Smooth muscle cell (in vitro differentiated cells): ENCODE measurements at regions not wholly inside any gene's neighbourhood (a gene's known extent, or its start where the extent isn't known, plus 50 kb on each side); places are given as distances from the start of the nearest gene placed in this dataset.

ENCODE experiments used
- DNase-seq: peaks from one replicate; lab custom pipeline; 2025; ENCODE audit not compliant: unreplicated experiment; lab: John Stamatoyannopoulos, UW
- H2AFZ ChIP-seq: fragments of 200-600 bp; sonication (generic); 2 replicates; pipeline ENCODE4 v1.6.0; 2016; ENCODE audit warnings: antibody characterized with exemption, low read depth, mild to moderate bottlenecking
- H3F3A ChIP-seq: fragments of 200-600 bp; sonication (generic); 2 replicates; pipeline ENCODE4 v1.6.0; 2017; ENCODE audit warnings: antibody characterized with exemption, low read depth
- H3K27ac ChIP-seq: fragments of 200-600 bp; sonication (generic); 2 replicates; pipeline ENCODE4 v1.5.1; 2016; ENCODE audit warnings: low read depth, mild to moderate bottlenecking
- H3K27me3 ChIP-seq: fragments of 200-600 bp; sonication (generic); 2 replicates; pipeline ENCODE4 v1.6.1; 2016; ENCODE audit warnings: low read depth, mild to moderate bottlenecking
- H3K36me3 ChIP-seq: fragments of 200-600 bp; sonication (generic); 2 replicates; pipeline ENCODE4 v1.5.1; 2016; ENCODE audit warnings: low read depth
- H3K4me1 ChIP-seq: fragments of 200-600 bp; sonication (generic); 2 replicates; pipeline ENCODE4 v1.5.1; 2016; ENCODE audit warnings: low read depth
- H3K4me2 ChIP-seq: fragments of 200-600 bp; sonication (generic); 2 replicates; pipeline ENCODE4 v1.6.0; 2016; ENCODE audit warnings: mild to moderate bottlenecking
- H3K4me3 ChIP-seq: fragments of 200-600 bp; sonication (generic); 2 replicates; pipeline ENCODE4 v1.5.1; 2016; ENCODE audit warnings: mild to moderate bottlenecking
- H3K79me2 ChIP-seq: fragments of 200-600 bp; sonication (generic); 2 replicates; pipeline ENCODE4 v1.6.0; 2016; ENCODE audit warnings: low read depth, mild to moderate bottlenecking
- H3K9ac ChIP-seq: fragments of 200-600 bp; sonication (generic); 2 replicates; pipeline ENCODE4 v1.6.0; 2016; ENCODE audit warnings: low read depth
- H3K9me3 ChIP-seq: fragments of 200-600 bp; sonication (generic); replicated peaks from 2 replicates; pipeline ENCODE4 v1.5.1; 2016; ENCODE audit warnings: low read depth
- H4K20me1 ChIP-seq: fragments of 200-600 bp; sonication (generic); 2 replicates; pipeline ENCODE4 v1.6.0; 2016; ENCODE audit warnings: low read depth
- CTCF ChIP-seq: fragments of 200-600 bp; sonication (generic); IDR thresholded peaks from 2 replicates; pipeline ENCODE4 v1.5.1; 2017; ENCODE audit warnings: borderline replicate concordance, mild to moderate bottlenecking, antibody characterized with exemption; ENCODE audit not compliant: insufficient read depth, poor library complexity, severe bottlenecking
- WGBS: methylation state at CpG from one replicate; pipeline ENCODE4 v1.1.7; 2016; ENCODE audit warnings: low lambda C conversion rate; 5-methylcytosine and 5-hydroxymethylcytosine counted together

- H3K79me2 ChIP-seq: no peaks in the 10 kb centered on the region
- no peak overlapping the region for H3K27ac ChIP-seq
- no peaks in the 10 kb centered on the region for H3K4me1 ChIP-seq
- WGBS: 98% methylated on average over 3 of the region's 3 CpGs
- no peak overlapping the region for H2AFZ ChIP-seq
- no peak overlapping the region for H3K4me2 ChIP-seq
- no peaks in the 10 kb centered on the region for H4K20me1 ChIP-seq
- H3K36me3 ChIP-seq: no peaks in the 10 kb centered on the region
- no peaks in the 10 kb centered on the region for H3F3A ChIP-seq
- H3K9me3 ChIP-seq: no peaks in the 10 kb centered on the region
- no peak for TF ChIP-seq CTCF
- no peak overlapping the region for H3K4me3 ChIP-seq
- no peaks in the 10 kb centered on the region for H3K27me3 ChIP-seq
- H3K9ac ChIP-seq: no peak overlapping the region
- no peak for DNase-seq
These were observed 480.7 kb upstream of the SPTLC3 start for GRCh38 chr20:12528104-12528503.

- H3K79me2 ChIP-seq: no peaks in the 10 kb centered on the region
- no peak for DNase-seq
- H3K4me2 ChIP-seq: no peak overlapping the region
- WGBS: 47% methylated on average over 3 of the region's 3 CpGs
- H3K9ac ChIP-seq: no peak overlapping the region
- no peak overlapping the region for H2AFZ ChIP-seq
- H3K27me3 ChIP-seq: no peaks in the 10 kb centered on the region
- no peaks in the 10 kb centered on the region for H3K9me3 ChIP-seq
- H3K27ac ChIP-seq: no peak overlapping the region
- H4K20me1 ChIP-seq: no peaks in the 10 kb centered on the region
- H3K36me3 ChIP-seq: no peaks in the 10 kb centered on the region
- no peak overlapping the region for H3K4me3 ChIP-seq
- TF ChIP-seq CTCF: no peak
- no peaks in the 10 kb centered on the region for H3F3A ChIP-seq
- no peaks in the 10 kb centered on the region for H3K4me1 ChIP-seq
These were observed 480.2 kb upstream of the SPTLC3 start for GRCh38 chr20:12528591-12529041.

DNA sequence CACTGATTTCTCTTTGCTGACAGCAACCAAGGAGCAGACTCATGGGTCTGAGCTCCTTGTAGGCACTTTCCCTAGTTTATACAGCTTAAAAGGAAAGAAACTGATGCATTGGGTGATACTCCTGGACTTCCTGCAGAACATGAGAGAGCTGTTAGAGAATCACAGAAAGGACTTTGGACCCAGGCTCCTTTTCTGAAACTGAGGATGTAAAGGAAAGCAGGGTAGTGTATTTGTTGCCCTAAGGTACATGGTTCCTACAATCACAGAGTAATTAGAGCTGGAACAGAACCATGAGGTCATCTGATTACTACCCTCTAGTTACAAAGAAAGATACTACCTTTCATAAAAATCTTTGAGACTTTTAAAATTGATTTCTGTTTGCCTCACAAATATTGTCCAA, 477.1 kb upstream of the SPTLC3 start:
- Histone ChIP-seq H3K27me3 (no peaks in the 10 kb centered on the region), H3K4me1 (no peaks in the 10 kb centered on the region), H3F3A (no peaks in the 10 kb centered on the region), H3K4me3 (no peak overlapping the region), H3K27ac (no peak overlapping the region), H3K9me3 (no peaks in the 10 kb centered on the region), H3K9ac (no peak overlapping the region), H3K36me3 (no peaks in the 10 kb centered on the region), H3K4me2 (no peak overlapping the region), H2AFZ (no peak overlapping the region), H4K20me1 (no peaks in the 10 kb centered on the region), H3K79me2 (no peaks in the 10 kb centered on the region)
- no peak for TF ChIP-seq CTCF
- no peak for DNase-seq

DNA sequence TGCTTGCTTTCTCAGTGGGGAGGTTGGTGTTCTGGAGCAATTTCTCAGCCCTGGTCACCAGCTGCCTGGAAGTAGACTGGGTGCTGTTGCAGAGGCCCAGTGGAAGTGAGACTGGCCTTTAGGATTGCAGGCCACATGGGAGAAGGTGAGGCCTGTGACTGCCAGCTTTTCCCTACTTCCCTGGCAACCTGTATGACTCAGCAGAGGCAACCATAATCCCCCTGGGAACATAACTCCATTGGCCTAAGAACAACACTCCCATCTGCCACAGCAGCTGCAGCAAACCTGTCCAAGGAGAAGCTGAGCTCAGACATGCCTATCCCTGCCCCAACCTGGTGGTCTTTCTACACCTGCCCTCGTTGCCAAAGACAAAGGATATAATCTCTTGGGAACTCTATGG, 473.5 kb upstream of the SPTLC3 start:
- no peaks in the 10 kb centered on the region for H3K36me3 ChIP-seq
- H3K9ac ChIP-seq: no peak overlapping the region
- H3K27me3 ChIP-seq: no peaks in the 10 kb centered on the region
- H3K4me1 ChIP-seq: no peaks in the 10 kb centered on the region
- H3K4me2 ChIP-seq: no peak overlapping the region
- no peaks in the 10 kb centered on the region for H3F3A ChIP-seq
- no peak overlapping the region for H3K4me3 ChIP-seq
- H2AFZ ChIP-seq: no peak overlapping the region
- no peaks in the 10 kb centered on the region for H4K20me1 ChIP-seq
- no peaks in the 10 kb centered on the region for H3K79me2 ChIP-seq
- no peak for TF ChIP-seq CTCF
- no peak for DNase-seq
- WGBS: 67% methylated on average over 1 of the region's 1 CpG
- no peak overlapping the region for H3K27ac ChIP-seq
- no peaks in the 10 kb centered on the region for H3K9me3 ChIP-seq
